K562 (cell line): ENCODE measurements at regions not wholly inside any gene's neighbourhood (a gene's known extent, or its start where the extent isn't known, plus 50 kb on each side); places are given as distances from the start of the nearest gene placed in this dataset.

ENCODE experiments used
- ATAC-seq: fragments of 200-7000 bp; cut with Tn5 transposase; 3 replicates; pipeline ENCODE4 v1.9.1; 2020; ENCODE audit warnings: moderate library complexity
- BruUV-seq: library from RNA; stranded (reverse); fragments of 400-500 nt; replicated peaks from 2 replicates; lab custom pipeline; 2021; lab: Mats Ljungman, UMichigan
- CTCF ChIA-PET: fragments of 300-600 bp; formaldehyde crosslinking; extraction: SDS; loops from one replicate; lab custom pipeline; 2021; ENCODE audit warnings: low intra/inter-chr PET ratio; lab: Yijun Ruan, JAX
- POLR2A ChIA-PET: fragments of 300-600, 350-650 bp; sonication (Branson Sonifier 250); formaldehyde crosslinking; extraction: SDS; loops from one replicate; lab custom pipeline; 2021; ENCODE audit warnings: antibody characterized with exemption, inconsistent platforms; lab: Yijun Ruan, JAX
- DNase-seq, 4 experiments: peaks; one replicate each; pipeline versions ENCODE4 v3.0.0 to v3.0.0-alpha.2; 2011 to 2018; ENCODE audit warnings: low spot score in 3 of 4, mixed read lengths in 3 of 4; ENCODE audit errors: extremely low read depth in 1 of 4
- FAIRE-seq: peaks from 2 replicates; lab custom pipeline; 2011; peaks lifted over from hg19 to GRCh38; lab: Jason Lieb, UNC
- H2AFZ ChIP-seq: 2 replicates; pipeline ENCODE4 v1.6.0; 2011; ENCODE audit warnings: low read depth, low read length, control low read depth, inconsistent platforms
- H3K27ac ChIP-seq: fragments of 200-600 bp; 3 replicates; pipeline ENCODE4 v1.8.0; 2011; ENCODE audit warnings: low read depth, mild to moderate bottlenecking, control low read depth, inconsistent platforms, low read length, moderate library complexity, mixed read lengths; ENCODE audit errors: extremely low read depth
- H3K27me3 ChIP-seq, 2 experiments: fragments of 300-600 bp in 1 of 2; 2 replicates in 1 of 2; 3 replicates in 1 of 2; pipeline versions ENCODE4 v1.6.0 to v1.8.0; 2011; ENCODE audit warnings: inconsistent platforms in 2 of 2, low read length in 2 of 2, mild to moderate bottlenecking in 1 of 2, mixed read lengths in 1 of 2, moderate library complexity in 1 of 2; ENCODE audit not compliant: control insufficient read depth in 2 of 2, insufficient read depth in 2 of 2
- H3K36me3 ChIP-seq: fragments of 300-600 bp; 3 replicates; pipeline ENCODE4 v1.8.0; 2011; ENCODE audit warnings: mild to moderate bottlenecking, low read length, inconsistent platforms; ENCODE audit not compliant: control insufficient read depth, insufficient read depth
- H3K4me1 ChIP-seq, 2 experiments: fragments of 200-600 bp in 1 of 2; replicated peaks in 1 of 2; 2 replicates in 1 of 2; 3 replicates in 1 of 2; pipeline versions ENCODE4 v1.5.1 to v1.8.0; 2011; ENCODE audit warnings: inconsistent platforms in 2 of 2, low read length in 2 of 2, mild to moderate bottlenecking in 1 of 2, mixed read lengths in 1 of 2, moderate library complexity in 1 of 2; ENCODE audit not compliant: control insufficient read depth in 2 of 2, insufficient read depth in 2 of 2
- H3K4me2 ChIP-seq: 2 replicates; pipeline ENCODE4 v1.6.1; 2011; ENCODE audit warnings: low read length, control low read depth, inconsistent platforms, mixed read lengths; ENCODE audit not compliant: insufficient read depth
- H3K4me3 ChIP-seq: fragments of 200-600 bp; sonication (generic), shearing (Covaris generic); 2 replicates; pipeline ENCODE4 v1.5.1; 2016; ENCODE audit warnings: control low read depth, inconsistent platforms
- H3K79me2 ChIP-seq: fragments of 200-600 bp; 3 replicates; pipeline ENCODE4 v1.8.0; 2011; ENCODE audit warnings: low read length, inconsistent platforms; ENCODE audit not compliant: control insufficient read depth, insufficient read depth
- H3K9ac ChIP-seq, 2 experiments: 2 replicates each; pipeline versions ENCODE4 v1.6.0 to v1.6.1; 2011; ENCODE audit warnings: low read depth in 2 of 2, low read length in 2 of 2, control low read depth in 1 of 2, inconsistent platforms in 1 of 2, mild to moderate bottlenecking in 1 of 2, mixed read lengths in 1 of 2; ENCODE audit not compliant: insufficient read depth in 1 of 2
- H3K9me1 ChIP-seq: one replicate; pipeline ENCODE4 v1.6.0; 2011; ENCODE audit warnings: inconsistent platforms, mild to moderate bottlenecking, low read length, moderate library complexity; ENCODE audit not compliant: control insufficient read depth, insufficient read depth
- H3K9me3 ChIP-seq: replicated peaks from 2 replicates; pipeline ENCODE4 v1.5.1; 2011; ENCODE audit warnings: low read depth, low read length, inconsistent platforms; ENCODE audit not compliant: control insufficient read depth, insufficient read depth
- H4K20me1 ChIP-seq: replicated peaks from 2 replicates; pipeline ENCODE4 v1.6.1; 2011; ENCODE audit warnings: low read length, inconsistent platforms, mixed read lengths; ENCODE audit not compliant: control insufficient read depth, insufficient read depth
- BRD4 ChIP-seq: fragments of 200-600 bp; sonication (generic); IDR thresholded peaks from 2 replicates; pipeline ENCODE4 v1.6.1; 2017; ENCODE audit warnings: inconsistent platforms
- CHD2 ChIP-seq: IDR thresholded peaks from 2 replicates; pipeline ENCODE4 v1.6.1; 2011; ENCODE audit warnings: low read depth, low read length
- E2F1 ChIP-seq: sonication (generic); formaldehyde crosslinking; IDR thresholded peaks from 2 replicates; pipeline ENCODE4 v1.8.1; 2023; ENCODE audit warnings: mild to moderate bottlenecking, missing genetic modification reagents, moderate library complexity
- EZH2 ChIP-seq: IDR thresholded peaks from 2 replicates; pipeline ENCODE4 v1.6.1; 2012; ENCODE audit warnings: low read depth, mild to moderate bottlenecking, inconsistent platforms, low read length, borderline replicate concordance
- FOXJ2 ChIP-seq: fragments of 200-800 bp; sonication (Bioruptor generic); IDR thresholded peaks from 2 replicates; pipeline ENCODE4 v1.6.1; 2016; ENCODE audit warnings: missing genetic modification characterization, missing compliant biosample characterization
- HDAC8 ChIP-seq: fragments of 450-650 bp; IDR thresholded peaks from 2 replicates; pipeline ENCODE4 v1.6.1; 2016; ENCODE audit warnings: mild to moderate bottlenecking, missing genetic modification characterization, moderate library complexity, missing compliant biosample characterization
- MTA2 ChIP-seq: fragments of 450-650 bp; IDR thresholded peaks from 2 replicates; pipeline ENCODE4 v1.6.1; 2016; ENCODE audit warnings: low read depth
- PRMT5 ChIP-seq: sonication (generic); formaldehyde crosslinking; IDR thresholded peaks from 2 replicates; pipeline ENCODE4 v1.5.0; 2020; ENCODE audit warnings: missing genetic modification reagents
- REST ChIP-seq, 2 experiments: fragments of 450-650 bp; formaldehyde crosslinking in 1 of 2; IDR thresholded peaks; 2 replicates each; pipeline versions ENCODE4 v1.4.0 to v1.6.1; 2014 to 2020; ENCODE audit warnings: mild to moderate bottlenecking in 2 of 2, borderline replicate concordance in 1 of 2, low read depth in 1 of 2
- RHOXF2B ChIP-seq: fragments of 250-450 bp; sonication (Bioruptor Pico); conservative IDR thresholded peaks from 2 replicates; pipeline ENCODE4 v1.5.1; 2021
- SP1 ChIP-seq: sonication (generic); formaldehyde crosslinking; IDR thresholded peaks from 2 replicates; pipeline ENCODE4 v1.8.1; 2022; ENCODE audit warnings: mild to moderate bottlenecking, missing genetic modification reagents
- TAF7 ChIP-seq: fragments of 450-650 bp; IDR thresholded peaks from 2 replicates; pipeline ENCODE4 v1.6.1; 2016; ENCODE audit warnings: missing genetic modification characterization, missing compliant biosample characterization
- TRIM24 ChIP-seq, 2 experiments: fragments of 450-650 bp; IDR thresholded peaks; 2 replicates each; pipeline ENCODE4 v1.6.1; 2016
- ZNF274 ChIP-seq: IDR thresholded peaks from 2 replicates; pipeline ENCODE4 v1.6.1; 2011; ENCODE audit warnings: low read depth, mild to moderate bottlenecking, low read length, moderate library complexity, borderline replicate concordance
- ZNF766 ChIP-seq: fragments of 200-800 bp; sonication (Bioruptor generic); conservative IDR thresholded peaks from 2 replicates; pipeline ENCODE4 v1.6.1; 2016; ENCODE audit warnings: missing genetic modification characterization, missing compliant biosample characterization
- WGBS: fragments of 100-300 bp; shearing (Covaris generic); methylation state at CpG from one replicate; pipeline ENCODE4 v1.1.6; 2016; ENCODE audit warnings: low coverage, mixed read lengths; ENCODE audit not compliant: insufficient coverage; ENCODE audit errors: missing lambda C conversion rate; 5-methylcytosine and 5-hydroxymethylcytosine counted together
- in situ Hi-C: fragments of 300-500 bp; cut with MboI; formaldehyde crosslinking; loops from 4 replicates; pipeline ENCODE4 v1.15.0; 2018; ENCODE audit warnings: inconsistent platforms, mixed read lengths
- intact Hi-C: fragments of 100-400 bp; cut with micrococcal nuclease; formaldehyde crosslinking; loops from 2 replicates; pipeline ENCODE4 v1.14.2; 2022

GRCh38 chrX:89021964-89022363, 274.9 kb downstream of the CPXCR1 start (continued):
- TF ChIP-seq REST (IDR thresholded peaks at IDR 0.05; ENCODE audit: borderline replicate concordance) (no peak), REST (CRISPR knock-in tag; IDR thresholded peaks at IDR 0.05; ENCODE audit: low read depth) (no peak), SP1 (CRISPR knock-in tag) (no peak)

GRCh38 chrX:89033723-89034122, 286.7 kb downstream of the CPXCR1 start:
- Histone ChIP-seq H2AFZ (no peak overlapping the region), H3K4me3 (no peak overlapping the region), H3K79me2 (no peaks in the 10 kb centered on the region), H3K36me3 (no peaks in the 10 kb centered on the region), H3K4me2 (no peak overlapping the region), H3K4me1 (no peaks in the 10 kb centered on the region), H3K27me3 (no peaks in the 10 kb centered on the region), H3K9ac (no peak overlapping the region), H3K9me3 (no peaks in the 10 kb centered on the region), H3K9me1 (no peaks in the 10 kb centered on the region), H4K20me1 (no peaks in the 10 kb centered on the region), H3K27ac (no peak overlapping the region)
- DNase-seq (no peak), FAIRE-seq (no peak), ATAC-seq (no peak)
- in situ Hi-C loops, result no loop called here
- no TSS peak for BruUV-seq
- intact Hi-C loops, result no loop called here
- CTCF ChIA-PET, result no interaction called here
- WGBS, result 0% methylated on average over 1 of the region's 1 CpG
- POLR2A ChIA-PET, result no interaction called here
- no peak for TF ChIP-seq FOXJ2 (tag)
- no peak for TF ChIP-seq RHOXF2B
- no peak for TF ChIP-seq EZH2
- TF ChIP-seq TAF7, result no peak
- no peak for TF ChIP-seq ZNF766 (CRISPR knock-in tag)
- no peak for TF ChIP-seq PRMT5 (CRISPR knock-in tag)
- TF ChIP-seq TRIM24 (IDR thresholded peaks at IDR 0.05), result no peak
- TF ChIP-seq CHD2, result no peak
- no peak for TF ChIP-seq BRD4
- no peak for TF ChIP-seq E2F1 (CRISPR knock-in tag)
- TF ChIP-seq MTA2, result no peak
- TF ChIP-seq ZNF274, result no peak
- no peak for TF ChIP-seq HDAC8
